ENCODE measurements at regions not wholly inside any gene's neighbourhood (a gene's known extent, or its start where the extent isn't known, plus 50 kb on each side); places are given as distances from the start of the nearest gene placed in this dataset.

DNA sequence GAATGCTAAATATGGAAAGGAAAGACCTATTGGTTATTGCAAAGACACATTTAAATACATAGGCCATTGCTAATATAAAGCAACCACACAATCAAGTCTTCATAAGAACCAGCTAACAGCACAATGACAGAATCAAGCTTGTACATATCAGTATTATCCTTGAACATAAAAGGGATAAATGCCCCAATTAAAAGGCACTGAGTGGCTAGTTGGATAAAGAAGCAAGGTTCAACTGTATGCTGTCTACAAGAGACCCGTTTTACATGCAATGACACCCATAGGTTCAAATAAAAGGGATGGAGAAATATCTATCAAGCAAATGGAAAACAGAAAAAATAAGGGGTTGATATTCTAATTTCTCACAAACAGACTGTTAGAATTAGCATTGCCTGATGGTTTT is 706.1 kb downstream of the EPHA3 start:
- H3K27me3 ChIP-seq (ENCODE audit: insufficient read depth, low read depth): no peaks in the 10 kb centered on the region
- H3K9ac ChIP-seq: no peak overlapping the region
- no peaks in the 10 kb centered on the region for H3K79me2 ChIP-seq (ENCODE audit: insufficient read depth, low read depth)
- H3K4me2 ChIP-seq: no peak overlapping the region
- no peaks in the 10 kb centered on the region for H3K36me3 ChIP-seq (ENCODE audit: insufficient read depth)
- H4K20me1 ChIP-seq (ENCODE audit: insufficient read depth): no peaks in the 10 kb centered on the region
- H3K4me1 ChIP-seq (ENCODE audit: low read depth, poor library complexity, severe bottlenecking): no peaks in the 10 kb centered on the region
- TF ChIP-seq, protein P1, sequence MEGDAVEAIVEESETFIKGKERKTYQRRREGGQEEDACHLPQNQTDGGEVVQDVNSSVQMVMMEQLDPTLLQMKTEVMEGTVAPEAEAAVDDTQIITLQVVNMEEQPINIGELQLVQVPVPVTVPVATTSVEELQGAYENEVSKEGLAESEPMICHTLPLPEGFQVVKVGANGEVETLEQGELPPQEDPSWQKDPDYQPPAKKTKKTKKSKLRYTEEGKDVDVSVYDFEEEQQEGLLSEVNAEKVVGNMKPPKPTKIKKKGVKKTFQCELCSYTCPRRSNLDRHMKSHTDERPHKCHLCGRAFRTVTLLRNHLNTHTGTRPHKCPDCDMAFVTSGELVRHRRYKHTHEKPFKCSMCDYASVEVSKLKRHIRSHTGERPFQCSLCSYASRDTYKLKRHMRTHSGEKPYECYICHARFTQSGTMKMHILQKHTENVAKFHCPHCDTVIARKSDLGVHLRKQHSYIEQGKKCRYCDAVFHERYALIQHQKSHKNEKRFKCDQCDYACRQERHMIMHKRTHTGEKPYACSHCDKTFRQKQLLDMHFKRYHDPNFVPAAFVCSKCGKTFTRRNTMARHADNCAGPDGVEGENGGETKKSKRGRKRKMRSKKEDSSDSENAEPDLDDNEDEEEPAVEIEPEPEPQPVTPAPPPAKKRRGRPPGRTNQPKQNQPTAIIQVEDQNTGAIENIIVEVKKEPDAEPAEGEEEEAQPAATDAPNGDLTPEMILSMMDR (conservative IDR thresholded peaks at IDR 0.05; ENCODE audit: low read depth, low read length): no peak
- H3K4me3 ChIP-seq (IDR thresholded peaks at IDR 0.05; ENCODE audit: insufficient read depth, low read depth, low read length): no peak overlapping the region
- no peak overlapping the region for H2AFZ ChIP-seq (ENCODE audit: low read depth)
- H3K27ac ChIP-seq: no peak overlapping the region

DNA sequence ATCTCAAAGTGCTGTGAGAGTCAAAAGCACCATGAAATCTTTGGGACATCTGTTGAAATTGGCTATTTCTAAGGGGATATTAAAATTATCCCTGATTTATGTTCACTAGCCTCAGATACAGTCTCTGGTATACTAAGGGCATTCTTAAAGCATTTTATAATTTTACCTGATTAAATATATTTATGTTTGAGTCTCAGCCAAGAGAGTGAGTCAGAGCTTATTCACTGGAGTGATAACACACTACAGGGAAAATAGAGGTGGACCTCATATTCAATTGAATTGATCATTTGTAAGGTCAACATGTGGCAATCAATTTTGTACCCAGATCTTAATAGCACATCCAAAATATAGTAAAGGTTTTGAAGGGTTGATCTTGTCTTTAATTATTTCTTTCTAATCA is 733.6 kb downstream of the EPHA3 start:
- H2AFZ ChIP-seq (ENCODE audit: low read depth): no peak overlapping the region
- TF ChIP-seq, protein P1 (conservative IDR thresholded peaks at IDR 0.05; ENCODE audit: low read depth, low read length): no peak
- H3K27ac ChIP-seq: no peak overlapping the region
- no peak overlapping the region for H3K4me2 ChIP-seq
- no peak overlapping the region for H3K4me3 ChIP-seq (IDR thresholded peaks at IDR 0.05; ENCODE audit: insufficient read depth, low read depth, low read length)
- H3K36me3 ChIP-seq (ENCODE audit: insufficient read depth): no peaks in the 10 kb centered on the region
- no peaks in the 10 kb centered on the region for H4K20me1 ChIP-seq (ENCODE audit: insufficient read depth)
- no peaks in the 10 kb centered on the region for H3K4me1 ChIP-seq (ENCODE audit: low read depth, poor library complexity, severe bottlenecking)
- H3K79me2 ChIP-seq (ENCODE audit: insufficient read depth, low read depth): no peaks in the 10 kb centered on the region
- no peaks in the 10 kb centered on the region for H3K27me3 ChIP-seq (ENCODE audit: insufficient read depth, low read depth)
- no peak overlapping the region for H3K9ac ChIP-seq

DNA sequence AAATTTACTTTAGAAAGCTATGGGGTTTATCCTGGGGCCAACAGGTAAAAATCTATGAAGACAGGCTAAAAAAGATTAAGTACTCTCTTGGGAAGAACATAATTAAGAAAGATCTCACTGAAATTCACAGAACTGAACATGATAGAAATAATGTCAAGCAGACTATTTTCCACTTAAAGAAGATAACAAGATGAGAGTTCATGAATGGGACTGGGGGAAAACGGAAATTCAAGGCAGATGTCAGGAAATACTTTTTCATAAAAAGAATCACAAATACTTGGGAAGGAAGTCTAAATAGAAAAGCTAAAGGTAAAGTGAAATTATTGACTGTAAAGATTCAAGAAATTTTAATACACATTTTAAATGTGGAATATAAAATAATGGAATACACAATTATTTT is 737.6 kb downstream of the EPHA3 start:
- Histone ChIP-seq H3K4me3 (IDR thresholded peaks at IDR 0.05; ENCODE audit: insufficient read depth, low read depth, low read length) (no peak overlapping the region), H3K9ac (no peak overlapping the region), H3K27ac (no peak overlapping the region), H3K4me2 (no peak overlapping the region), H2AFZ (ENCODE audit: low read depth) (no peak overlapping the region), H3K79me2 (ENCODE audit: insufficient read depth, low read depth) (no peaks in the 10 kb centered on the region), H3K4me1 (ENCODE audit: low read depth, poor library complexity, severe bottlenecking) (no peaks in the 10 kb centered on the region), H3K36me3 (ENCODE audit: insufficient read depth) (no peaks in the 10 kb centered on the region), H4K20me1 (ENCODE audit: insufficient read depth) (no peaks in the 10 kb centered on the region), H3K27me3 (ENCODE audit: insufficient read depth, low read depth) (no peaks in the 10 kb centered on the region)
- TF ChIP-seq, protein P1 (conservative IDR thresholded peaks at IDR 0.05; ENCODE audit: low read depth, low read length): no peak

DNA sequence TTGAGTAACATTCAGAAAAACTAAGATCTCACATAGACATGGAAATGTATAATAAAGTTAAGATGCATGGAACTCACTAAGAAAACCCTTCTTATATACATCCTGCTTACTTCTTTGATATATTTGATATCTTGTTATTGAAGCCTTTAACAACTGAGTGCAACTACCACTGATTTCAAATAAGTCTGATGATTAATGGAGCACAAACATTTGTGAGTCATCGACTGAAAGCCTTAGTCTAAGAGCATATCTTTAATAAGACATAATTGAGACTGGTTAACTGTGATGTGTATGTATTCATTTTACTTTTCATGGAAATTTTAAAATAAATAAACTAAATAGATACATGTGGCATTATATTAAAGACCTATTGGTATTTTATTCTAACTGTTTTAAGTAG is 740.5 kb downstream of the EPHA3 start:
- Histone ChIP-seq H3K4me1 (ENCODE audit: low read depth, poor library complexity, severe bottlenecking) (no peaks in the 10 kb centered on the region), H3K4me2 (no peak overlapping the region), H4K20me1 (ENCODE audit: insufficient read depth) (no peaks in the 10 kb centered on the region), H3K27me3 (ENCODE audit: insufficient read depth, low read depth) (no peaks in the 10 kb centered on the region), H3K27ac (no peak overlapping the region), H3K79me2 (ENCODE audit: insufficient read depth, low read depth) (no peaks in the 10 kb centered on the region), H3K4me3 (IDR thresholded peaks at IDR 0.05; ENCODE audit: insufficient read depth, low read depth, low read length) (no peak overlapping the region), H2AFZ (ENCODE audit: low read depth) (no peak overlapping the region), H3K9ac (no peak overlapping the region), H3K36me3 (ENCODE audit: insufficient read depth) (no peaks in the 10 kb centered on the region)
- TF ChIP-seq, protein P1 (conservative IDR thresholded peaks at IDR 0.05; ENCODE audit: low read depth, low read length): no peak

Data from KMS-11 (cell line).